B cell (primary cell): ENCODE measurements at regions not wholly inside any gene's neighbourhood (a gene's known extent, or its start where the extent isn't known, plus 50 kb on each side); places are given as distances from the start of the nearest gene placed in this dataset.

Source experiments
- EZH2 ChIP-seq: IDR thresholded peaks from 2 replicates; pipeline ENCODE4 v1.6.1; 2012; ENCODE audit warnings: borderline replicate concordance, low read depth, mild to moderate bottlenecking, moderate library complexity, low read length; ENCODE audit not compliant: insufficient read depth, poor library complexity, severe bottlenecking
- TF ChIP-seq, protein P1 (sequence below): fragments of 200-600 bp; IDR thresholded peaks from one replicate; pipeline ENCODE4 v1.8.0; 2022; ENCODE audit warnings: antibody characterized with exemption, mild to moderate bottlenecking

- TF ChIP-seq, protein P1, sequence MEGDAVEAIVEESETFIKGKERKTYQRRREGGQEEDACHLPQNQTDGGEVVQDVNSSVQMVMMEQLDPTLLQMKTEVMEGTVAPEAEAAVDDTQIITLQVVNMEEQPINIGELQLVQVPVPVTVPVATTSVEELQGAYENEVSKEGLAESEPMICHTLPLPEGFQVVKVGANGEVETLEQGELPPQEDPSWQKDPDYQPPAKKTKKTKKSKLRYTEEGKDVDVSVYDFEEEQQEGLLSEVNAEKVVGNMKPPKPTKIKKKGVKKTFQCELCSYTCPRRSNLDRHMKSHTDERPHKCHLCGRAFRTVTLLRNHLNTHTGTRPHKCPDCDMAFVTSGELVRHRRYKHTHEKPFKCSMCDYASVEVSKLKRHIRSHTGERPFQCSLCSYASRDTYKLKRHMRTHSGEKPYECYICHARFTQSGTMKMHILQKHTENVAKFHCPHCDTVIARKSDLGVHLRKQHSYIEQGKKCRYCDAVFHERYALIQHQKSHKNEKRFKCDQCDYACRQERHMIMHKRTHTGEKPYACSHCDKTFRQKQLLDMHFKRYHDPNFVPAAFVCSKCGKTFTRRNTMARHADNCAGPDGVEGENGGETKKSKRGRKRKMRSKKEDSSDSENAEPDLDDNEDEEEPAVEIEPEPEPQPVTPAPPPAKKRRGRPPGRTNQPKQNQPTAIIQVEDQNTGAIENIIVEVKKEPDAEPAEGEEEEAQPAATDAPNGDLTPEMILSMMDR, result peak; percentile 18
- TF ChIP-seq EZH2, result no peak
Observed at GRCh38 chr2:117470311-117471095, 344.0 kb upstream of the DDX18 start.
